Vagina (tissue), 2 donors: ENCODE measurements at regions not wholly inside any gene's neighbourhood (a gene's known extent, or its start where the extent isn't known, plus 50 kb on each side); places are given as distances from the start of the nearest gene placed in this dataset.

Experiments used
- POLR2A ChIP-seq, 2 donors: fragments of 450-650 bp; IDR thresholded peaks; one replicate each; pipeline ENCODE4 v1.6.1; 2017; ENCODE audit warnings: antibody characterized with exemption in 2 of 2, mild to moderate bottlenecking in 2 of 2, moderate library complexity in 2 of 2
- POLR2AphosphoS5 ChIP-seq, 2 donors: sonication (generic); formaldehyde crosslinking; IDR thresholded peaks; one replicate each; pipeline ENCODE4 v1.9.0; 2017; ENCODE audit warnings: antibody characterized with exemption in 2 of 2, mild to moderate bottlenecking in 2 of 2, low read depth in 1 of 2; ENCODE audit not compliant: insufficient read depth in 1 of 2
- TF ChIP-seq, protein P1 (sequence below), 3 experiments: fragments of 450-650 bp in 2 of 3; fragments of 200-600 bp in 1 of 3; sonication (generic) in 1 of 3; IDR thresholded peaks; one replicate each; pipeline ENCODE4 v1.5.1; 2017 to 2019; ENCODE audit warnings: antibody characterized with exemption in 3 of 3, mild to moderate bottlenecking in 2 of 3, moderate library complexity in 2 of 3

GRCh38 chr1:221347706-221348105 is 394.2 kb downstream of the DUSP10 start:
- TF ChIP-seq, protein P1, sequence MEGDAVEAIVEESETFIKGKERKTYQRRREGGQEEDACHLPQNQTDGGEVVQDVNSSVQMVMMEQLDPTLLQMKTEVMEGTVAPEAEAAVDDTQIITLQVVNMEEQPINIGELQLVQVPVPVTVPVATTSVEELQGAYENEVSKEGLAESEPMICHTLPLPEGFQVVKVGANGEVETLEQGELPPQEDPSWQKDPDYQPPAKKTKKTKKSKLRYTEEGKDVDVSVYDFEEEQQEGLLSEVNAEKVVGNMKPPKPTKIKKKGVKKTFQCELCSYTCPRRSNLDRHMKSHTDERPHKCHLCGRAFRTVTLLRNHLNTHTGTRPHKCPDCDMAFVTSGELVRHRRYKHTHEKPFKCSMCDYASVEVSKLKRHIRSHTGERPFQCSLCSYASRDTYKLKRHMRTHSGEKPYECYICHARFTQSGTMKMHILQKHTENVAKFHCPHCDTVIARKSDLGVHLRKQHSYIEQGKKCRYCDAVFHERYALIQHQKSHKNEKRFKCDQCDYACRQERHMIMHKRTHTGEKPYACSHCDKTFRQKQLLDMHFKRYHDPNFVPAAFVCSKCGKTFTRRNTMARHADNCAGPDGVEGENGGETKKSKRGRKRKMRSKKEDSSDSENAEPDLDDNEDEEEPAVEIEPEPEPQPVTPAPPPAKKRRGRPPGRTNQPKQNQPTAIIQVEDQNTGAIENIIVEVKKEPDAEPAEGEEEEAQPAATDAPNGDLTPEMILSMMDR (IDR thresholded peaks at IDR 0.05) = no peak
- TF ChIP-seq POLR2AphosphoS5 (IDR thresholded peaks at IDR 0.05; ENCODE audit: insufficient read depth in 1 of 2, low read depth in 1 of 2) = no peak
- no peak for TF ChIP-seq POLR2A (IDR thresholded peaks at IDR 0.05)
